IMR-90 (cell line): ENCODE measurements at regions not wholly inside any gene's neighbourhood (a gene's known extent, or its start where the extent isn't known, plus 50 kb on each side); places are given as distances from the start of the nearest gene placed in this dataset.

Experiments used
- ATAC-seq: fragments of 200-7000 bp; cut with Tn5 transposase; 2 replicates; pipeline ENCODE4 v1.9.1; 2020; ENCODE audit warnings: low read depth, mild to moderate bottlenecking, moderate library complexity
- BruUV-seq: library from RNA; stranded (reverse); fragments of 400-500 nt; replicated peaks from 2 replicates; lab custom pipeline; 2021; lab: Mats Ljungman, UMichigan
- CTCF ChIA-PET: fragments of 300-600 bp; formaldehyde crosslinking; extraction: SDS; loops from one replicate; lab custom pipeline; 2021; ENCODE audit warnings: antibody characterized with exemption; lab: Yijun Ruan, JAX
- POLR2A ChIA-PET: fragments of 300-600 bp; sonication (Branson Sonifier 250); formaldehyde crosslinking; loops from one replicate; lab custom pipeline; 2022; ENCODE audit warnings: antibody characterized with exemption; ENCODE audit not compliant: unreplicated experiment; lab: Charles Lee
- DNase-seq: peaks from one replicate; pipeline ENCODE4 v3.0.0; 2013
- H2AFZ ChIP-seq: replicated peaks from 2 replicates; pipeline ENCODE3; 2013; ENCODE audit warnings: low read length, mild to moderate bottlenecking; ENCODE audit not compliant: poor library complexity
- H2AK5ac ChIP-seq: 2 replicates; pipeline ENCODE4 v1.6.1; 2013; ENCODE audit warnings: low read depth, low read length, inconsistent platforms
- H2AK9ac ChIP-seq: replicated peaks from 2 replicates; pipeline ENCODE3; 2013; ENCODE audit warnings: mild to moderate bottlenecking, low read depth, low read length, moderate library complexity; ENCODE audit not compliant: poor library complexity
- H2BK120ac ChIP-seq: 2 replicates; pipeline ENCODE4 v1.6.1; 2013; ENCODE audit warnings: low read depth, low read length, inconsistent platforms
- H2BK15ac ChIP-seq: 3 replicates; pipeline ENCODE4 v1.6.1; 2013; ENCODE audit warnings: low read depth, low read length, inconsistent platforms
- H2BK20ac ChIP-seq: 2 replicates; pipeline ENCODE4 v1.6.1; 2013; ENCODE audit warnings: low read depth, mild to moderate bottlenecking, inconsistent platforms, low read length, moderate library complexity
- H2BK5ac ChIP-seq: 2 replicates; pipeline ENCODE4 v1.6.1; 2013; ENCODE audit warnings: mild to moderate bottlenecking, low read depth, low read length, inconsistent platforms; ENCODE audit not compliant: poor library complexity, severe bottlenecking
- H3K14ac ChIP-seq: replicated peaks from 2 replicates; pipeline ENCODE4 v1.6.1; 2013; ENCODE audit warnings: low read depth, low read length, inconsistent platforms
- H3K18ac ChIP-seq: 2 replicates; pipeline ENCODE4 v1.6.1; 2013; ENCODE audit warnings: low read depth, low read length, control low read depth
- H3K23ac ChIP-seq: 2 replicates; pipeline ENCODE4 v1.6.1; 2013; ENCODE audit warnings: low read depth, low read length, inconsistent platforms
- H3K27ac ChIP-seq: 2 replicates; pipeline ENCODE4 v1.5.1; 2013; ENCODE audit warnings: mild to moderate bottlenecking, control low read depth, low read length; ENCODE audit not compliant: insufficient read depth
- H3K27me3 ChIP-seq: 2 replicates; pipeline ENCODE4 v1.6.1; 2013; ENCODE audit warnings: low read length; ENCODE audit not compliant: control insufficient read depth, insufficient read depth
- H3K36me3 ChIP-seq: 2 replicates; pipeline ENCODE4 v1.6.1; 2013; ENCODE audit warnings: low read length, mixed read lengths; ENCODE audit not compliant: control insufficient read depth, insufficient read depth
- H3K4ac ChIP-seq: 2 replicates; pipeline ENCODE4 v1.6.1; 2013; ENCODE audit warnings: low read depth, low read length, inconsistent platforms
- H3K4me1 ChIP-seq: 2 replicates; pipeline ENCODE4 v1.6.1; 2013; ENCODE audit warnings: low read length, mixed read lengths; ENCODE audit not compliant: control insufficient read depth, insufficient read depth
- H3K4me2 ChIP-seq: 2 replicates; pipeline ENCODE4 v1.6.1; 2013; ENCODE audit warnings: low read depth, mild to moderate bottlenecking, control low read depth, low read length, moderate library complexity
- H3K4me3 ChIP-seq: 2 replicates; pipeline ENCODE4 v1.5.1; 2013; ENCODE audit warnings: low read depth, mild to moderate bottlenecking, control low read depth, low read length, moderate library complexity; ENCODE audit not compliant: insufficient read depth
- H3K56ac ChIP-seq: 2 replicates; pipeline ENCODE4 v1.6.1; 2013; ENCODE audit warnings: low read length, inconsistent platforms; ENCODE audit not compliant: insufficient read depth; ENCODE audit errors: extremely low read depth
- H3K79me1 ChIP-seq, 2 experiments: 2 replicates each; pipeline ENCODE4 v1.6.1; 2013; ENCODE audit warnings: low read length in 2 of 2, inconsistent platforms in 1 of 2, low read depth in 1 of 2
- H3K9ac ChIP-seq: 2 replicates; pipeline ENCODE4 v1.6.1; 2013; ENCODE audit warnings: low read depth, low read length, control low read depth
- H3K9me1 ChIP-seq: 2 replicates; pipeline ENCODE4 v1.6.1; 2013; ENCODE audit warnings: low read length, inconsistent platforms; ENCODE audit not compliant: insufficient read depth
- H3K9me3 ChIP-seq: 2 replicates; pipeline ENCODE4 v1.6.1; 2013; ENCODE audit warnings: low read length; ENCODE audit not compliant: control insufficient read depth, insufficient read depth
- H4K20me1 ChIP-seq: 2 replicates; pipeline ENCODE4 v1.6.1; 2013; ENCODE audit warnings: low read length, inconsistent platforms; ENCODE audit not compliant: insufficient read depth
- H4K5ac ChIP-seq: 2 replicates; pipeline ENCODE4 v1.6.1; 2013; ENCODE audit warnings: mild to moderate bottlenecking, low read depth, low read length, control low read depth
- H4K8ac ChIP-seq, 2 experiments: 2 replicates each; pipeline ENCODE4 v1.6.1; 2013; ENCODE audit warnings: low read depth in 2 of 2, low read length in 2 of 2, control low read depth in 1 of 2, inconsistent platforms in 1 of 2
- H4K91ac ChIP-seq: 2 replicates; pipeline ENCODE4 v1.6.1; 2013; ENCODE audit warnings: low read depth, low read length, inconsistent platforms; ENCODE audit not compliant: insufficient read depth
- CEBPB ChIP-seq: IDR thresholded peaks from 2 replicates; pipeline ENCODE4 v1.6.1; 2012; ENCODE audit warnings: low read depth, low read length, improper control_type of control experiment
- RFX5 ChIP-seq: IDR thresholded peaks from 2 replicates; pipeline ENCODE4 v1.8.0; 2012; ENCODE audit warnings: low read depth, mild to moderate bottlenecking, low read length, moderate library complexity
- WGBS, 2 experiments: methylation state at CpG; one replicate each; pipeline versions ENCODE4 v1.1.5 to v1.1.7; 2013; ENCODE audit warnings: missing lambda C conversion rate in 2 of 2; ENCODE audit not compliant: insufficient read length in 1 of 2; ENCODE audit errors: extremely low coverage in 2 of 2; 5-methylcytosine and 5-hydroxymethylcytosine counted together
- dilution Hi-C: fragments of 300-500 bp; cut with HindIII; formaldehyde crosslinking; loops from one replicate; pipeline ENCODE4 v1.14.3; 2018; ENCODE audit warnings: low sequenced_read_pairs; ENCODE audit not compliant: unreplicated experiment
- in situ Hi-C: fragments of 300-500 bp; cut with MboI; formaldehyde crosslinking; loops from 3 replicates; pipeline ENCODE4 v1.14.3; 2019; ENCODE audit warnings: low sequenced_read_pairs, inconsistent platforms, mixed read lengths
- intact Hi-C: fragments of 100-400 bp; cut with micrococcal nuclease; formaldehyde crosslinking; loops from 2 replicates; pipeline ENCODE4 v1.10.0; 2022

DNA sequence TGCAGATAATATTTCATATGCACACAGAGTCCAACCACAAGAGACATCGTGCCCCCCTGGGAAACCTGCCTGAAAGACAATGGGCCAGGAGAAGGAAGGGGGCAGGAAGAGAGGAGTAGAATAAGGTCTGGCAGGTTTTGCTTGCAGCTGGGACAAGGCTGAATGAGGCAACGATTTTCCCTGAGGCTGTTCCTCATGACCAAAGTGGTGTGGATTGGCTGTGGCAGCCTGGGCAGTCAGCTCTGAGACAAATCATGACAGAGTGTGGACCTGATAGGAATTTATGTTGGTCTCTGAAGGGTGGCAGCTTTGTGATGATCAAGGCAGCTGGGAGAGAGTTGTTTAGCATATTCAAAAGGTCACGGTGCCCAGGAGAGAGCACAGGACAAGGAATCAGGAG lies 119.3 kb downstream of the NMUR2 start:
- Histone ChIP-seq H3K23ac (no peak overlapping the region), H4K20me1 (no peaks in the 10 kb centered on the region), H3K4ac (no peak overlapping the region), H3K27ac (no peak overlapping the region), H3K36me3 (no peaks in the 10 kb centered on the region), H3K9ac (no peak overlapping the region), H2BK120ac (no peak overlapping the region), H4K91ac (no peak overlapping the region), H3K9me3 (peaks cover 8% of the 10 kb centered on the region), H3K14ac (no peak overlapping the region), H3K18ac (no peak overlapping the region), H3K79me1 (no peaks in the 10 kb centered on the region), H3K9me1 (no peaks in the 10 kb centered on the region), H2BK20ac (no peak overlapping the region), H3K4me2 (no peak overlapping the region), H3K4me1 (no peaks in the 10 kb centered on the region), H3K27me3 (no peaks in the 10 kb centered on the region), H2BK5ac (no peak overlapping the region), H2AFZ (no peak overlapping the region), H2BK15ac (no peak overlapping the region), H2AK5ac (no peak overlapping the region), H3K4me3 (no peak overlapping the region), H4K8ac (no peak overlapping the region), H3K56ac (no peak overlapping the region), H2AK9ac (no peak overlapping the region), H4K5ac (no peak overlapping the region)
- no peak for ATAC-seq
- TF ChIP-seq RFX5, result no peak
- TF ChIP-seq CEBPB, result no peak
- intact Hi-C loops (no loop called here), dilution Hi-C loops (no loop called here), in situ Hi-C loops (no loop called here)
- ChIA-PET CTCF (no interaction called here), POLR2A (no interaction called here)
- WGBS, 2 experiments, result 20% methylated on average over 1 of the region's 3 CpGs; no CpG with 5 or more reads in 1 of the 2 experiments
- DNase-seq, result no peak
- BruUV-seq, result no TSS peak
